Upper lobe of left lung (tissue), 4 donors: ENCODE measurements at regions not wholly inside any gene's neighbourhood (a gene's known extent, or its start where the extent isn't known, plus 50 kb on each side); places are given as distances from the start of the nearest gene placed in this dataset.

Source experiments
- EP300 ChIP-seq, 4 donors: sonication (generic); formaldehyde crosslinking; IDR thresholded peaks; one replicate each; pipeline ENCODE4 v1.5.1; 2017; ENCODE audit warnings: antibody characterized with exemption in 4 of 4, control low read depth in 2 of 4
- POLR2A ChIP-seq, 4 donors: fragments of 450-650 bp; IDR thresholded peaks; one replicate each; pipeline ENCODE4 v1.5.1; 2016 to 2017; ENCODE audit warnings: antibody characterized with exemption in 4 of 4, mild to moderate bottlenecking in 2 of 4
- POLR2AphosphoS5 ChIP-seq, 2 donors: sonication (generic); formaldehyde crosslinking; IDR thresholded peaks; one replicate each; pipeline ENCODE4 v1.5.1; 2017; ENCODE audit warnings: antibody characterized with exemption in 2 of 2
- TF ChIP-seq, protein P1 (sequence below), 6 experiments: fragments of 450-650 bp in 4 of 6; fragments of 200-600 bp in 2 of 6; sonication (generic) in 2 of 6; IDR thresholded peaks; one replicate each; pipeline ENCODE4 v1.5.1; 2016 to 2019; ENCODE audit warnings: antibody characterized with exemption in 6 of 6

DNA sequence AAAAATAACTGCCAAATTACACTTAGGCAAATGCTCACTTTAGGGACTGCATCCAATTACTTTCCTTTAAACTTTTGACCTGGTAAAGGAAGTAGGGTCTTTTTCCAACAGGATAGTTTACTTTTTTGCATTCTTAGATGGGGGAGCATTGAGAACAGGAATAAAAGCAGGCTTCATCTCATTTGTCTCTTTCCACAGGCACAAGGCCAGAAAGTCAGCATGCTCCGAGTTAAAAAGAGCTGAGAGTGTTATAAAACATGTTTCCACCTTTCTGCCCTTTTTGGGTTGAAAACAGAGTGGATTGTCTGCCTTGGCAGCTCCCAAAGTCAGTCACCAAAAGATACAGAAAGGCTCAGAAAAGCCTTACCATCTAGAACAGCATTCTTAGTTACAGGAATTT lies 404.9 kb upstream of the ALCAM start:
- TF ChIP-seq, protein P1, sequence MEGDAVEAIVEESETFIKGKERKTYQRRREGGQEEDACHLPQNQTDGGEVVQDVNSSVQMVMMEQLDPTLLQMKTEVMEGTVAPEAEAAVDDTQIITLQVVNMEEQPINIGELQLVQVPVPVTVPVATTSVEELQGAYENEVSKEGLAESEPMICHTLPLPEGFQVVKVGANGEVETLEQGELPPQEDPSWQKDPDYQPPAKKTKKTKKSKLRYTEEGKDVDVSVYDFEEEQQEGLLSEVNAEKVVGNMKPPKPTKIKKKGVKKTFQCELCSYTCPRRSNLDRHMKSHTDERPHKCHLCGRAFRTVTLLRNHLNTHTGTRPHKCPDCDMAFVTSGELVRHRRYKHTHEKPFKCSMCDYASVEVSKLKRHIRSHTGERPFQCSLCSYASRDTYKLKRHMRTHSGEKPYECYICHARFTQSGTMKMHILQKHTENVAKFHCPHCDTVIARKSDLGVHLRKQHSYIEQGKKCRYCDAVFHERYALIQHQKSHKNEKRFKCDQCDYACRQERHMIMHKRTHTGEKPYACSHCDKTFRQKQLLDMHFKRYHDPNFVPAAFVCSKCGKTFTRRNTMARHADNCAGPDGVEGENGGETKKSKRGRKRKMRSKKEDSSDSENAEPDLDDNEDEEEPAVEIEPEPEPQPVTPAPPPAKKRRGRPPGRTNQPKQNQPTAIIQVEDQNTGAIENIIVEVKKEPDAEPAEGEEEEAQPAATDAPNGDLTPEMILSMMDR (IDR thresholded peaks at IDR 0.05), result no peak
- TF ChIP-seq POLR2AphosphoS5 (IDR thresholded peaks at IDR 0.05) (no peak), POLR2A (IDR thresholded peaks at IDR 0.05) (no peak), EP300 (IDR thresholded peaks at IDR 0.05) (no peak)
